Lower leg skin (tissue), 4 donors: ENCODE measurements at regions not wholly inside any gene's neighbourhood (a gene's known extent, or its start where the extent isn't known, plus 50 kb on each side); places are given as distances from the start of the nearest gene placed in this dataset.

Source experiments
- DNase-seq, 2 donors: peaks; one replicate each; pipeline ENCODE4 v3.0.0-alpha.2; 2019; ENCODE audit warnings: low spot score in 2 of 2
- H3K4me3 ChIP-seq: fragments of 200-600 bp; sonication (generic); 2 replicates; pipeline ENCODE4 v1.5.1; 2017; ENCODE audit warnings: mild to moderate bottlenecking, low read depth; ENCODE audit not compliant: poor library complexity, severe bottlenecking
- CTCF ChIP-seq, 3 donors: fragments of 450-650 bp; IDR thresholded peaks; one replicate each; pipeline ENCODE4 v1.5.1; 2016; ENCODE audit warnings: antibody characterized with exemption in 3 of 3, mild to moderate bottlenecking in 3 of 3, moderate library complexity in 2 of 3
- POLR2A ChIP-seq, 2 donors: fragments of 450-650 bp; IDR thresholded peaks; one replicate each; pipeline ENCODE4 v1.6.1; 2016 to 2017; ENCODE audit warnings: antibody characterized with exemption in 2 of 2, mild to moderate bottlenecking in 1 of 2, moderate library complexity in 1 of 2
- WGBS, 2 donors: methylation state at CpG; one replicate each; pipeline ENCODE4 v1.1.5; 2018; 5-methylcytosine and 5-hydroxymethylcytosine counted together
- intact Hi-C: fragments of 100-400 bp; cut with DNase I; formaldehyde crosslinking; loops from one replicate; pipeline ENCODE4 v1.15.0; 2023; ENCODE audit warnings: low total_unique reads

DNA sequence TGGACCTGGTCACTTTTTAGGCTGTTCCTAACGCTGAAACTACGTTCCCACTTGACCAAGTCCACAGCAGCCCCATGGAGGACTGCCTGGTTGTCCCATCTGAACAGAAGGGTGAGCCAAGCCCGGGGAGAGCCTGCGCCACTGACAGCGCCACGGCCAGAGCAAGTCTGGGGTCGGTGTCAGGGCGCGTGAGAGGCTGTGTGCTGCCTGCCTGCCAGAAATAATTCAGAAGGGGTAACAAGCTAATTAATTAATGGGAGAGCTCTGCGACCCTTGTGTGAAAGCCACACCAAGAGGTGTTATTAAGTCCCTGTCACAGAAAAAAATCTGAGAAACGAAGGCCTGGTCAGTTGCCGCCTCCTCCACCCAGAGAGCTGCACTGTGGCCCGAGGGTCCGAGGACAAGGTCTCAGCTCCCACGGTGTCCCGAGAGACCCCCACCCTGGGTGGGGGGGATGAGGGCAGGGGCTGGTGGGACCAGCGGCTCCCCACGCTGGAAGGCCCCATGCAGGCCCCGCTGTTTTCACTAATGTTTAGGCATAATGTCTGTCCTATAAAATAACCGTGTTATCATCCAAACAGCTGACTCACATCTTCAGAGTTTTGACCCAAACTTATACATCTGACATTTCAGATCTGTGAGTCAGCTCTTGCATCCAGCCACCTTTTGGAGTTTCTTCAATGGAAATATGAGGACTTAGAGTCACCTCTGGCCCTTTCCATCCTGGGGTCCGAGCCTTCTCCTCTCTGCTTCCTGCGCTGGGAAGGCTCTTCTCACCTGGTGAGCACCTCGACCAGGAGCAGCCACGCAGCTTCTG, 58.5 kb downstream of the DLL1 start:
- 88 to 90% methylated on average over 24 of the region's 24 CpGs for WGBS, 2 donors
- DNase-seq: no peak
- no peak for TF ChIP-seq CTCF (IDR thresholded peaks at IDR 0.05)
- TF ChIP-seq POLR2A (IDR thresholded peaks at IDR 0.05): no peak
- intact Hi-C loops: no loop called here
- no peak overlapping the region for H3K4me3 ChIP-seq

DNA sequence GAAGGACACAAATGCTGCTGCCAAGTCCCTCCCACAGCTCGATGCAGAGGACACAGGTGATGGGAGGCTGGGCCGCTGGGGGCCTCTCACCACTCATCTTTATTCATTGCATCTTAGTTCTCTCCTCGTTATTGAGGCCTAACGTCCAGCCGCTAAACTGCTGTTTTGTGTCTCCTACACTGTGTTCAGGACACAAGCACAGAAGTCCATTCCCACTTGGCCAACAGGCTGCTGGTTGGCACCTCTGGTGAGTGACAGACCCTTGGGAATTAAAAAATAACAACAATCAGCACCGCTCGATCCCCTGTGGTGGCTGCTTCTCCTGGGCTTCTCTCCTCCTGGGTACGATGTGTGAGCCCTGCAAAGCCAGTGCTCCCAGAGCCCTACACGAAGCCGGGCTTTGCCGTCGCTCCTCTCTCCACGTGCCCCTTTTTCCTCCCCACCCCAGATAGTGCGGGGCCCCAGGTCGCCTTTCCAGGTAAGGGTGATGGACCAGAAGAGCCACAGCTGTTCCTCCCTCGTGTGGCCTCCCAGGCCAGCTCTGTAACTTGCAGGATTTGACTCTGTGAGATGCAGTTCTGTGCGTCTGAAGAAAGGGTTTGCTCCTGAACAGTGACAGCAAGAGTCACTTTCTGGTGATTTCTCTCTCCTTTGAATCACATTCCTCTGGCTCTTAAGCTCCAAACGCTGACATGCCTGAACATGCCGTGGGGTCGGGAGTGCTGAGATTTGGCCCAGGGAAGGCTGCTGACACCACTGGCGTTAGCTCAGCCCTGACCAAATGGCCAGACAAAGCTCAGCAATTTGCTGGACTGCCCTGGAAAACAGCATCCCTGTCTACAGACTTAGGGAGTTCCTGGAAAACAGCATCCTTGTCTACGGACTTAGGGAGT, 59.3 kb downstream of the DLL1 start:
- intact Hi-C loops: no loop called here
- no peak for DNase-seq
- WGBS, 2 donors: 79 to 86% methylated on average over 22 of the region's 22 CpGs
- H3K4me3 ChIP-seq: no peak overlapping the region
- TF ChIP-seq POLR2A (IDR thresholded peaks at IDR 0.05) (no peak), CTCF (IDR thresholded peaks at IDR 0.05) (no peak)

- intact Hi-C loops: no loop called here
- 86 to 90% methylated on average over 19 of the region's 19 CpGs for WGBS, 2 donors
- no peak overlapping the region for H3K4me3 ChIP-seq
- TF ChIP-seq CTCF (IDR thresholded peaks at IDR 0.05) (no peak), POLR2A (IDR thresholded peaks at IDR 0.05) (no peak)
- no peak for DNase-seq
Measured at GRCh38 chr6:170230520-170231292, 60.2 kb downstream of the DLL1 start.

GRCh38 chr6:170229851-170230519, 60.9 kb downstream of the DLL1 start:
- no peak overlapping the region for H3K4me3 ChIP-seq
- no peak for DNase-seq
- TF ChIP-seq CTCF (IDR thresholded peaks at IDR 0.05) (no peak), POLR2A (IDR thresholded peaks at IDR 0.05) (no peak)
- WGBS, 2 donors: 80 to 87% methylated on average over 23 to 25 of the region's 25 CpGs
- intact Hi-C loops: no loop called here

DNA sequence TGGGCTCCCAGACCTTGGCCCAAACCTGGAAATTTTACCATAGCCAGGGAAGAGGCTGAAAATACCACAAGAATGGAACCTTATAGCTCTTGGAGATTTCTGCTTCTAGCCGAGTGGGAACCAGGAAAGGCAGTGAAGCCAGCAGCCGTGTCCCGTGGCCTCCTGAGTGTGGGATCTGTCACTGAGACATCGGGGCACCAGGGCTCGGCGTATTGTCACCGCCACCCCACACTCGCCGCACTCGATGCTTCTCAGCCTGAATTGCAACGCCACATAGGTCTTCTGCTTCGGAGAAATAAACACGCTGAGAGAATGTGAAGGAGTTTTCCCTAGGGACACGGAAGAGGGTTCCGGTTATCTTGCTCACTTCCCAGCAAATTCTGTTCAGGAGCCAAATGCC, 61.5 kb downstream of the DLL1 start:
- 91 to 94% methylated on average over 15 of the region's 15 CpGs for WGBS, 2 donors
- TF ChIP-seq CTCF (IDR thresholded peaks at IDR 0.05) (no peak), POLR2A (IDR thresholded peaks at IDR 0.05) (no peak)
- intact Hi-C loops: no loop called here
- no peak for DNase-seq
- no peak overlapping the region for H3K4me3 ChIP-seq
